ENCODE measurements at regions not wholly inside any gene's neighbourhood (a gene's known extent, or its start where the extent isn't known, plus 50 kb on each side); places are given as distances from the start of the nearest gene placed in this dataset.
A peak's percentile ranks its signal among the peaks of the same experiment; 100 is the strongest.

DNA sequence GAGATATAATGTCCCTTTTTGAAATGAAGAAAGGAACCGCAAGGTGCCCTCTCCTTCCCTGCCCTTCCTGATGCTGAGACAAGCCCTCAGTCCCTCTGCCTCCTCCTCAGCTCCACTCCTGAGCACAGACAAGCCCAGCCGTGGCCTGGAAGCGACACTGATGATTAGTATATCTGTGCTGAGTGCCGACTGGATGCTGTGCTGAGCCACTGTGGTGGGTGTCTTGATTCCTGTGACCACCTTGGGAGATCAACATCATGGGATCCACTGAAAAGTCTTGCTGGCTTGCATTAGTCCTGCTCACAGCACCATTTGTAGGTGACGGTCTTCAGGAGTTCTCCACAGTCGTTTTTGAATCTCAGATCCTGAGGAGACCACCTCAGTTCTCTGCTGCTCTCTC lies 59.5 kb upstream of the HGFAC start:
- DNase-seq (ENCODE audit: low read depth): no peak

- no peak for DNase-seq (ENCODE audit: low read depth)
Measured at GRCh38 chr4:3384391-3384770, 57.4 kb upstream of the HGFAC start.

GRCh38 chr4:3384771-3385710 lies 56.7 kb upstream of the HGFAC start:
- DNase-seq (ENCODE audit: low read depth): no peak

- no peak for DNase-seq (ENCODE audit: low read depth)
Measured at GRCh38 chr4:3385711-3386420, 55.9 kb upstream of the HGFAC start.

- no peak for DNase-seq (ENCODE audit: low read depth)
Measured at GRCh38 chr4:3386526-3386925, 55.2 kb upstream of the HGFAC start.

- DNase-seq (ENCODE audit: low read depth): no peak
Measured at GRCh38 chr4:3387154-3387942, 54.4 kb upstream of the HGFAC start.

GRCh38 chr4:3387943-3388361 lies 53.8 kb upstream of the HGFAC start:
- peak; percentile 10 for DNase-seq (ENCODE audit: low read depth)

DNA sequence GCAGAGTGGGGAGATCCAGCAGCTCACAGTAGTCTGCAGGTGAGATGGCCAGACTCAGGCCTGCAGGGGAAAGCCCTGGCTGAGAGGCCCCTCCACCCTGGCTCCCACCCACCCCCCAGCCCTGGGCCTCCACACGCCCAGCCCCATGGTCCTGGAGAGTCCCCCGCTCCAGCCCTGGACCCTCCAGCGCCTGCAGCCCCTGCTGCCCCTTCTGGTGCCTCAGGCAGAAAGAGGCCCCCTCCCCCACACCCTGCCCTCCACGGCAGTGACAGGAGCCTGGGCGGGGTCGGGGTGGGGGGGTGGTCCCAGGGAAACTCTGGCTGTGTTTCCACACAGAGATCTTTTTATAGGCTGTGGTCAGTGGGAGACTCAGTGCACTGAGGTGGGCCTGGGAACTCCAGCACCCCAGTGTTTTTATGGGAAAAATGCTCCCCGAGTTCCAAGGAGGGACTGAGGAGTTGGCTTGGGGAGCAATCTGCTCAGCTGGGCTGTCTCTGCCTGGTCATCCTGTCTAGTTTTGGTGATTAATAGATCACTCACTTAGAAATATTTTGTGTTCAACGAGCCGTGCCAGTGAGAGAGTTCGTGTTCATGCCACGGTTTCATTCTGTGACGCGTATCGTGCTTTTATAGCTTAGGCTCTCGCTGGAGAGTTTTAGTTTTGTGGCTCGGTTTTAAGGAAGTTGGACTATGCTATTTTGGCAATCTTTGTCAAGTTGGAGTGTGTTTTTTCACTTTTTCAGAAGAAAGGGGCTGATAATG lies 53.1 kb upstream of the HGFAC start:
- DNase-seq (ENCODE audit: low read depth): peak; percentile 82

- DNase-seq (ENCODE audit: low read depth): no peak
Measured at GRCh38 chr4:3389233-3390215, 52.2 kb upstream of the HGFAC start.

DNA sequence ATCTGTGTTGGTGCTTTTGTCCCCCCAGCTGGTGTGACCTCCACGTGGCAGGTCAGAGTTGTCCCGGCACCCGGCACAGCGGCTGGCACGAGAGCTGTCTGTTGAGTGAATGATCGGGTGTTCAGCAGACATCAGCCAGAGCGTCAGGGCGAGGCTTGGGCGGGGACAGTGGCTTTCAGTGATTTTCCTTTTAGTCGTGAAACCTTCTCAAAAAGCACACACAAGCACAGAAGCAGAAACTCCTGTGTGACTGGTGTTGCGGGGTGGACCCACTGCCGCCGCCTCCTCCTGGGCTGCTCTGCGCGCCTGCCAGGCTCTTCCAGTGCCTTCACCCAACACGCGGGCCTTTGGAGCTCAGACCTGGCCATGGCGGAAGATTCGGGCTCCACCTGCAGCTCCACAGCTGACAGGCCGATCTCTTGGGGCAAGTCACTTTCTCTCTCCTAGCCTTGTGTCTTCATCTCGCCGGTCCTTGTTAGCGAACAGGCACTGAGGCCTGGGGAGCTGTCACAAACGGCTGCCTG lies 51.4 kb upstream of the HGFAC start:
- no peak for DNase-seq (ENCODE audit: low read depth)

GRCh38 chr4:3391422-3391821 lies 50.3 kb upstream of the HGFAC start:
- DNase-seq (ENCODE audit: low read depth): no peak

Measured in stromal cell of bone marrow (primary cell).